ENCODE measurements at regions not wholly inside any gene's neighbourhood (a gene's known extent, or its start where the extent isn't known, plus 50 kb on each side); places are given as distances from the start of the nearest gene placed in this dataset.
"Not testable (repeated sequence)": the region's sequence is repeated elsewhere in the genome, so short reads cannot be mapped to it uniquely, and the experiment has no call there.

- no peak overlapping the region for H3K4me2 ChIP-seq
- no peak overlapping the region for H3K4me3 ChIP-seq
- no peaks in the 10 kb centered on the region for H3K4me1 ChIP-seq
- H3K9me3 ChIP-seq: no peaks in the 10 kb centered on the region
- TF ChIP-seq Cebpa-rat (IDR thresholded peaks at IDR 0.05): no peak
- no peak overlapping the region for H3K27ac ChIP-seq
- no peak overlapping the region for H3K9ac ChIP-seq
- no peaks in the 10 kb centered on the region for H4K20me1 ChIP-seq
- H3K36me3 ChIP-seq: no peaks in the 10 kb centered on the region
- H3K27me3 ChIP-seq: no peaks in the 10 kb centered on the region
Measured at GRCh38 chr16:64364416-64364815, 757.4 kb downstream of the CDH11 start.

DNA sequence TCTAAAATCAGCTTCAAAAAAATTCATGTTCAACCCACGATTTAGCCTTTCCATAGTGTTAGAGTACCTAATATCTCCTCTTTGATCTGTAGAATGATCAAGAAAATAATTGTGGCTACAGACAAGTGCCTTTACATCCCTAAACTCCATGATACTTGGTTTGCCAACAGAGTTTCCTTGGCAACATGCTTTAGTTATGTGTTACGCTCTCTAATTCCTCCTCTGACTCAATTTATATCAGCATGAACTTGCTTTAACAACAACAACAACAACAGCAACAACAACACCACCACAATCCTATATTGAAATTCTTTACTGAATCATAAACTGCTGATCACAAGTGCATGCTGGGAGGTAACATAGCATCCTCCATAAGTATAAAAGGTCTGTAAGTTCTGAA is 757.8 kb downstream of the CDH11 start:
- Histone ChIP-seq H3K27ac (no peak overlapping the region), H4K20me1 (no peaks in the 10 kb centered on the region), H3K4me3 (no peak overlapping the region), H3K4me2 (no peak overlapping the region), H3K9me3 (no peaks in the 10 kb centered on the region), H3K4me1 (no peaks in the 10 kb centered on the region), H3K27me3 (no peaks in the 10 kb centered on the region), H3K36me3 (no peaks in the 10 kb centered on the region), H3K9ac (no peak overlapping the region)
- TF ChIP-seq Cebpa-rat (IDR thresholded peaks at IDR 0.05): no peak

- no peak overlapping the region for H3K4me3 ChIP-seq
- no peak for TF ChIP-seq Cebpa-rat (IDR thresholded peaks at IDR 0.05)
- H3K27me3 ChIP-seq: no peaks in the 10 kb centered on the region
- no peak overlapping the region for H3K9ac ChIP-seq
- no peaks in the 10 kb centered on the region for H4K20me1 ChIP-seq
- H3K27ac ChIP-seq: no peak overlapping the region
- H3K4me2 ChIP-seq: no peak overlapping the region
- no peaks in the 10 kb centered on the region for H3K4me1 ChIP-seq
- no peaks in the 10 kb centered on the region for H3K9me3 ChIP-seq
- no peaks in the 10 kb centered on the region for H3K36me3 ChIP-seq
Measured at GRCh38 chr16:64363039-64363438, 758.8 kb downstream of the CDH11 start.

GRCh38 chr16:64362193-64362592 is 759.7 kb downstream of the CDH11 start:
- no peaks in the 10 kb centered on the region for H3K9me3 ChIP-seq
- no peaks in the 10 kb centered on the region for H3K27me3 ChIP-seq
- no peak overlapping the region for H3K9ac ChIP-seq
- H3K4me3 ChIP-seq: no peak overlapping the region
- no peak overlapping the region for H3K4me2 ChIP-seq
- H3K27ac ChIP-seq: no peak overlapping the region
- H3K4me1 ChIP-seq: no peaks in the 10 kb centered on the region
- no peaks in the 10 kb centered on the region for H4K20me1 ChIP-seq
- no peaks in the 10 kb centered on the region for H3K36me3 ChIP-seq
- no peak for TF ChIP-seq Cebpa-rat (IDR thresholded peaks at IDR 0.05)

DNA sequence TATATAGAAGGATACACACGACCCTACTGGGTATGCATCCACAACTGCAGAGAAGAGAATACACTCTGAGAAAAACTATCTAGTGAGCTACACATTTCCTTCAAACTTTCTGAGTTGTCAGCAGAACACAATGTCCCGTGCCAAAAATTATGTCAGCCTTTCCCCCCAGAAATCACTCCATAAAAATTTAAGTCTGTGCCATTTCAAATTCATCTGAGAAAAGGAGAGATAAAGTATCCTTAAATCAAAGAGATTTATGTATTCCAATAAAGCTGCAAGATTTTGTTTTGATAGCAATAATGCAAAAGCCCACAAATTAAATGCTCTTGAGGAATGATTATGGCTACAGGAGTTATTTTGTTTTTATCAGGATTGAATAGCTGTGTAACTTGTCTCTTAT is 760.1 kb downstream of the CDH11 start:
- H3K27ac ChIP-seq: no peak overlapping the region
- H3K27me3 ChIP-seq: no peaks in the 10 kb centered on the region
- no peaks in the 10 kb centered on the region for H3K9me3 ChIP-seq
- TF ChIP-seq Cebpa-rat (IDR thresholded peaks at IDR 0.05): no peak
- no peaks in the 10 kb centered on the region for H4K20me1 ChIP-seq
- no peak overlapping the region for H3K4me2 ChIP-seq
- H3K4me1 ChIP-seq: no peaks in the 10 kb centered on the region
- no peaks in the 10 kb centered on the region for H3K36me3 ChIP-seq
- no peak overlapping the region for H3K4me3 ChIP-seq
- no peak overlapping the region for H3K9ac ChIP-seq

DNA sequence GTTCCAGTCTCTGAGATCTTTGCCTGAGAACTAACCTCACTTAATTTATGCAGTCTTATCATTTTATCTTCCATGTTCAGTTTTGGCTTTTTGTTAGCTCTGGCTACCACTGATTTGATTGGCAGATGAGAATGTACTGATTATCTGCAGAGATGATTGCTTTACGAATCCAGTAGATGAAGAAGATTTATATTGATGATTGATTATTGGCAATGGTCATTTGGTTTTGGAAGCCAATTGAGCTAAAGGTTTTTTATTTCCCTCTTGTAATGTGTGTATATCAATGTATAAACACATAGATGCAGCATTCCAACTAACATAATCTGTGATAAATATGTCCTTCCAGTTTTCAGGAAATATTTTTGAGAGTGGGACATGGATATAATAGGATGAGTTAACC is 763.6 kb downstream of the CDH11 start:
- Histone ChIP-seq H3K36me3 (no peaks in the 10 kb centered on the region), H3K4me2 (no peak overlapping the region), H3K4me1 (no peaks in the 10 kb centered on the region), H4K20me1 (no peaks in the 10 kb centered on the region), H3K27me3 (no peaks in the 10 kb centered on the region), H3K9me3 (no peaks in the 10 kb centered on the region), H3K4me3 (no peak overlapping the region), H3K9ac (no peak overlapping the region), H3K27ac (no peak overlapping the region)
- TF ChIP-seq Cebpa-rat (IDR thresholded peaks at IDR 0.05): no peak

DNA sequence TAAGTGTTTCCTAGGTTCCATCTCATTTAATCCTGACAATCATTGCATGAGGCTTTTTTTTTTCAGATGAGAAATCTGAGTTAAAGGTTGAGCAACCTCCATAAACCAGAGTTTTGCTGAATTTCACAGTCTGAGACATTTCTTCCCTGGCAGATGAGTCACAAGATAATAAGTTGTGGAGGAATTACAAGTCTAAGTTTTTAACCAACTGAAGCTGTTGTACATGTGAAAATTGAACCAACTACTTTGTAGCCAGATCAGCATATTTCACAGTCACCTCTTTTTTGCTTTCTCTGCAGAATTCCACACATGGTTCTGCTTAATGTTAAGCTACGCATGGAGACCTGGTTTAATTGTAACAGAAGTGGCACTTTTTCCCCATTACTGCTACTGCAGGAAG is 765.6 kb downstream of the CDH11 start:
- Histone ChIP-seq H3K27ac (no peak overlapping the region), H3K4me3 (no peak overlapping the region), H3K36me3 (no peaks in the 10 kb centered on the region)

GRCh38 chr16:64352246-64352645 is 769.6 kb downstream of the CDH11 start:
- Histone ChIP-seq H3K4me3 (no peak overlapping the region), H4K20me1 (no peaks in the 10 kb centered on the region), H3K27me3 (no peaks in the 10 kb centered on the region), H3K27ac (no peak overlapping the region), H3K4me2 (no peak overlapping the region), H3K36me3 (no peaks in the 10 kb centered on the region), H3K9me3 (no peaks in the 10 kb centered on the region), H3K4me1 (no peaks in the 10 kb centered on the region), H3K9ac (no peak overlapping the region)
- TF ChIP-seq Cebpa-rat (IDR thresholded peaks at IDR 0.05): no peak

More for the DNA sequence above, 765.6 kb downstream of the CDH11 start:
- Histone ChIP-seq H3K9me3 (no peaks in the 10 kb centered on the region), H3K27me3 (no peaks in the 10 kb centered on the region), H3K4me1 (no peaks in the 10 kb centered on the region), H3K4me2 (no peak overlapping the region), H3K9ac (no peak overlapping the region), H4K20me1 (no peaks in the 10 kb centered on the region)
- no peak for TF ChIP-seq Cebpa-rat (IDR thresholded peaks at IDR 0.05)

- Histone ChIP-seq H3K9ac (no peak overlapping the region), H3K36me3 (no peaks in the 10 kb centered on the region), H4K20me1 (no peaks in the 10 kb centered on the region)
Measured at GRCh38 chr16:64351121-64351520, 770.7 kb downstream of the CDH11 start.

DNA sequence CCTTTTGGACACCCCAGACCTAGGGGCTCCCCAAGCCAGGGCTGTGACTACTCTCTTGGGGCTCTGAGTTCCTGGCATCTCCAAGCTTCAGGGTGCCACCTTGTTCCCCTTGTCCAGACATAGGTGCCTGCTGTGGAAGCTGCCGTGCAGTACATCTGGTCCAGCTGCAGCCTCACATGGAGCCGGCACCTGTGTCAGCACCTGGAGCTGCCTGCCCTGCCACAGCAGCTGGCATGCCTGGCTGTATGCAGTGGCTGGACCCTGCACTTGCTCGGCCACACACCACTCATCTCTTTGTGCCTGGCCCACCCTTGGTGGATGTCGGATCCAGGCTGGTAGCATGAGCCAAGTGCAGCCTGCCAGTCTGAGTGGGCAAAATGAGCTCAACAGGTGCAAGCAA is 775.8 kb downstream of the CDH11 start:
- Histone ChIP-seq H3K4me1 (no peaks in the 10 kb centered on the region), H4K20me1 (no peaks in the 10 kb centered on the region), H3K4me2 (no peak overlapping the region), H3K9ac (no peak overlapping the region), H3K36me3 (no peaks in the 10 kb centered on the region), H3K27ac (no peak overlapping the region), H3K27me3 (no peaks in the 10 kb centered on the region), H3K4me3 (no peak overlapping the region), H3K9me3 (peaks cover 18% of the 10 kb centered on the region)
- TF ChIP-seq Cebpa-rat (IDR thresholded peaks at IDR 0.05): no peak

More at GRCh38 chr16:64351121-64351520, 770.7 kb downstream of the CDH11 start:
- Histone ChIP-seq H3K27me3 (no peaks in the 10 kb centered on the region), H3K4me3 (no peak overlapping the region), H3K4me1 (no peaks in the 10 kb centered on the region), H3K9me3 (no peaks in the 10 kb centered on the region), H3K27ac (no peak overlapping the region), H3K4me2 (no peak overlapping the region)
- TF ChIP-seq Cebpa-rat (IDR thresholded peaks at IDR 0.05): no peak

GRCh38 chr16:64345142-64345541 is 776.7 kb downstream of the CDH11 start:
- Histone ChIP-seq H3K27me3 (no peaks in the 10 kb centered on the region), H3K9ac (no peak overlapping the region), H3K27ac (no peak overlapping the region), H3K9me3 (peaks cover 18% of the 10 kb centered on the region), H3K4me1 (no peaks in the 10 kb centered on the region), H3K4me2 (no peak overlapping the region), H4K20me1 (no peaks in the 10 kb centered on the region), H3K4me3 (no peak overlapping the region), H3K36me3 (no peaks in the 10 kb centered on the region)
- TF ChIP-seq Cebpa-rat (IDR thresholded peaks at IDR 0.05): no peak

- not testable (repeated sequence) for H3K9ac ChIP-seq, H3K27me3 ChIP-seq, H4K20me1 ChIP-seq, H3K27ac ChIP-seq, H3K36me3 ChIP-seq, H3K4me2 ChIP-seq, H3K4me3 ChIP-seq, H3K4me1 ChIP-seq
- peaks cover 18% of the 10 kb centered on the region for H3K9me3 ChIP-seq
Measured at GRCh38 chr16:64343820-64344443, 777.9 kb downstream of the CDH11 start.

All from BLaER1 (cell line).